ENCODE measurements at regions not wholly inside any gene's neighbourhood (a gene's known extent, or its start where the extent isn't known, plus 50 kb on each side); places are given as distances from the start of the nearest gene placed in this dataset.
"Not testable (repeated sequence)": the region's sequence is repeated elsewhere in the genome, so short reads cannot be mapped to it uniquely, and the experiment has no call there.

GRCh38 chr3:102682741-102683140 lies 247.9 kb downstream of the ZPLD1 start:
- DNase-seq (ENCODE audit: low read depth): no peak

DNA sequence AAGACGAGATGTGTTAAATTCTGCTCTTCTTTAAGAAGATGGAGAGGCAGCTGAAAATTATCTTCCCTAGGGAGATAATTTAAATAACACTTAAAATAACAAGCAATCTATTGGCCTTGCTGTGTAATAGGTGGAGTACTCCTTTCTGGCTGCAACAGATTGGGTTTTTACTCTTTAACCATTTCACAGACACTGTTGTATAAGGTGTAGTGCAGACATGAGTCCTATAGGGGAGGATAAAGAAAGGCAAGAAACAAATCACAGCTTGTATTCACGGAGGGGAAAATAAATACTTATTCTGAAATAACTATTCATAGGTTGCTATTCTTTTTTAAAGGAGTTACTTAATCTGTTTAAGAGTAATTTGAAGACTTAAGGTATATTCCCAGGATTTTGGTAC lies 252.0 kb downstream of the ZPLD1 start:
- no peak for DNase-seq (ENCODE audit: low read depth)

- DNase-seq (ENCODE audit: low read depth): no peak
Measured at GRCh38 chr3:102687851-102688555, 253.2 kb downstream of the ZPLD1 start.

DNA sequence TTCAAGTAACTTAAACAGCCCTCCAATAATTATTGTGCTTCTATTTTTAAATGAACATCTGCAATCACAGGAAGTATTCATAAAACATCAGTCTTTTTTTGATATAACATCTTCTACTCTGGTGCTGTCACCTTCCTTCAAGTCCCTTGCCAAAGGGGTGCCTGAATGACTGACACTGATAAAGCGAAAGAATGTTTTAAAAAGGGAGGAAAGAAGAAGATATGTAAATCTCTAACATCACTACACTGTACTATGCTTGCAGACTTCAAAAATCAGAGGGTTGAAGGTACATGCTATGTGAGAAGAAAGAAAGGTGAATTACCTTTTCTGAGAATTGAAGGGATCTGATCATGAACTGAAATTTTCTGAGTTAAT lies 253.7 kb downstream of the ZPLD1 start:
- no peak for DNase-seq (ENCODE audit: low read depth)

DNA sequence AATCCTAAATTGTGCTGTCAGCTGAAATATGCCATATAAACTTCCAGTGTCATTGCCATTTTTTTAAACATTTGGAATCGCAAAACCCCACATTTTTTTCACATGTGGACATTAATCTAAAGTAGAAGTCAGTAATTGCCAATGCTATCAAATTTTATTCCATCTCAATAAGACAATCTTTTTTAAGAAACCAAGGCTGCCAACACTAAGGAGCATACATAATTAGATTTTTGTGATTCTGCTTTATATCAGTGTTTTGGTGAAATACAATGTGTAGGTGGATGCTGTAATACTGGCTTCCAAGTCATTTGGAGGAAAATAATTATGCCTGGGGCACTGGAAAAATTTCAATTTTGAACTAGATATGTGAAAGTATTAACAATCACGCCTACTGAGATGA lies 256.7 kb downstream of the ZPLD1 start:
- DNase-seq (ENCODE audit: low read depth): no peak

GRCh38 chr3:102699104-102699818 lies 264.4 kb downstream of the ZPLD1 start:
- no peak for DNase-seq (ENCODE audit: low read depth)

GRCh38 chr3:102699819-102700140 lies 265.0 kb downstream of the ZPLD1 start:
- no peak for DNase-seq (ENCODE audit: low read depth)

- no peak for DNase-seq (ENCODE audit: low read depth)
Measured at GRCh38 chr3:102712896-102713295, 278.1 kb downstream of the ZPLD1 start.

DNA sequence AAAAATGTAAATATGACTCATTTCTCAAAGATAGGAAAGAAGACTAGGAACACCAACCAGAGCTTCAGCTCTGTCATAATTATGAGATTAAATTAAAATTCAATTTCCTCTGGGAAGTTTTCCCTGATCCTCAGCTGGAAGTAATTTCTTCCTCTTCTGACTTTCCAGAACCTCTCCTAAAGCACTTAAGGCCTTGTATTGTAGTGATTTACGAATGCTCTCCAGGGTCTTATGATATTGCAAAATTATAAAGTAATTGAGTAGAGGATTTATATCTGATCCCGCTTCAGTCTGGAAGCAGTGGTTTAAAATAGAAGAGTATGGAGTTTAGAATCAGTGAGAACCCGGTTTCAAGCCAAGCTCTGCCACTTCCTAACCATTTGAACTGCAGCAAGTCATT lies 279.8 kb downstream of the ZPLD1 start:
- no peak for DNase-seq (ENCODE audit: low read depth)

DNA sequence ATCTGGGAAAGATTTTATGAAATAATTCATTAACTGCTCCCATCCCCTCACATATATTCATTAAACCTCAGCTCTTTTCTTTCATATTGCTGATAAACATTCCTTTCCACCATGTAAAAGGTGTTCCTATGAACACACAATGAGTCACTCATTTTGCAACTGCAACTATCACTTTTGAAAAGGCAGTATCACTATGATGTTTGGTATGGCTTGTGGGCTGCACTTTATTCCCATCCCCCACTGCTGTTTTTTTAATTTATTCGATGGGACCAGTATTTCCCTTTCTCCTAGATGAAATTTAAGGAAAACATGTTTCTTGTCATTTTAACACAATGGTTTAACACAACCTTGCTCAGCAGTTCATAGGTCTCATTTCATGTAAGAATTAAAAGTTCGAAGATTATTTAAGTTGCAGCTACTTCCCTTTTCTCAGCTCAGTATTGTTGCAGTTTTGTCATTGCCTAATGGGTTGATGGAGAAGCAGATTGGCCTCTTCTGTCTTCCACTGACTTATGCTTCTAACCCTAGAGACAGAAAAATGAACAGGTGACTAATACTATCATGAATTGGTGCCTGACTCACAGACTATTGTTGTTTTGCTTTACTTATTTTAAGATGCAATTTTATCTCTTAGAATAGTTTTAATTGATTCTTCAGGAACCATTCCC lies 280.3 kb downstream of the ZPLD1 start:
- DNase-seq (ENCODE audit: low read depth): no peak

DNA sequence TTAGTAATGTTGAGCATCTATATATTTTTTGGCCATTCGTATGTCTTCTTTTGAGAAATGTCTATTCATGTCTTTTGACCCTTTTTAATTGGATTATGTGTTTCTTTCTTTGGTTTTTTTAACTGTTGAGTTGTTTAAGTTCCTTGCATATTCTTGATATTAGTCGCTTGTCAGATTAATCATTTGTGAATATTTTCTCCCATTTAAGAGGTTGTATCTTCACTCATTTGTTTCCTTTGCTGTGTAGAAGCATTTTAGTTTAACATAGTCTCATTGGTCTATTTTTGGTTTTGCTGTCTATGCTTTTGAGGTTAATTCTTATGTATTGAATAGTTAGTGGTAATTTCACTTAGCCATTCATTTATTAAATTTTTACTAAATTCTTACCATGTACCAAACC lies 283.8 kb downstream of the ZPLD1 start:
- no peak for DNase-seq (ENCODE audit: low read depth)

GRCh38 chr3:102722317-102722716 lies 287.5 kb downstream of the ZPLD1 start:
- no peak for DNase-seq (ENCODE audit: low read depth)

GRCh38 chr3:102727340-102727739 lies 292.5 kb downstream of the ZPLD1 start:
- DNase-seq (ENCODE audit: low read depth): no peak

DNA sequence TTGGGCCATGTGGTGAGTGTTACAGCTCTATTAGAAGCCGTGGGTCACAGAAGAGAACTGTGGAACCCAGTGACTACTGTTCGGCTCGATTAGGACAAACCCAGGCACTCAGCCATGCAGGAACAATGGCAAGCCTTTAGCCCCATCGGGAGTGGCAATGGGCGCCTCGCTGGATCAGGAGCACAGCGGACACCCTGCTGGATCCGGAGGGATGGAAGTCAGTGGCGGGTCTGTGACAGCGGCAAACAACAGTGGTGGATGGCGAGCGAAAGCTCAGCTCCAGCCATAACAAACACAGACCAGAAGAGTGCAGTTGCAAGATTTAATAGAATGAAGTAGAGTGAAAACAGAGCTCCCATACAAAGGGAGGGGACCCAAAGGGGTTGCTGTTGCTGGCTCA lies 297.8 kb downstream of the ZPLD1 start:
- not testable (repeated sequence) for DNase-seq (ENCODE audit: low read depth)

GRCh38 chr3:102733791-102734563 lies 299.2 kb downstream of the ZPLD1 start:
- no peak for DNase-seq (ENCODE audit: low read depth)

DNA sequence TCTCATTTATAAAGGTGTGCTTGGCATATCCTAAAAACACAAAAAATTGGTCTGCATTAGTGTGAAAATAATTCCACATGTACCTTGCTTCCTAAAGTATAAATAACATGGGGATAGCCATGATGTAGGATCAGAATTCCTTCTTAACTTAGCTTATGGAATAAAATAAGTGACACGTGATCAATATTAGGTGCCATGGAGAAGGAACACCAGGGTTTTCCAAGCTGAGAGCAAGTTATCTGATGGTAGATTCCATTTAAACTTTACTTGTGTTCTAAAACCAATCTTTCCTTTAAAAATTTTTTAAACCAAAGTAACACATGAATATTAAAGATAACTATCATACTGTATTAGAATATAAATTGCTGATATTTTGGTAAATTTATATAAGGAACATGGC lies 300.5 kb downstream of the ZPLD1 start:
- no peak for DNase-seq (ENCODE audit: low read depth)

- DNase-seq (ENCODE audit: low read depth): no peak
Measured at GRCh38 chr3:102736288-102736974, 301.6 kb downstream of the ZPLD1 start.

DNA sequence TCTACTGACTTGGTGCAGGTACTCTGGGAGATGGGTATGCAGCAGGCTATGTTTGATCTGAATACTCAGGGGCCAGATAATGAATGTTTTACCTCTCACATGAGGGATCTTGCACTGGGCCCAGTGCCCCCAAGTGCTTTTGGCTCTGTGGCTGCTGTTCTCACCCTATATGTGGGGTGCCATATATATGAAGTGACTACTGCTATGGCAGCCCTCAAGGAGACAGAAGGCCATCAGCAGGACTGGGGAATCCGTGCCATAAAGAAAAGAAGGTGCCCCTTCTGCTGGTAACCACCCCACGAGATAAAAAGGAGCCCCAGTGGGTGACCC lies 302.1 kb downstream of the ZPLD1 start:
- no peak for DNase-seq (ENCODE audit: low read depth)

DNA sequence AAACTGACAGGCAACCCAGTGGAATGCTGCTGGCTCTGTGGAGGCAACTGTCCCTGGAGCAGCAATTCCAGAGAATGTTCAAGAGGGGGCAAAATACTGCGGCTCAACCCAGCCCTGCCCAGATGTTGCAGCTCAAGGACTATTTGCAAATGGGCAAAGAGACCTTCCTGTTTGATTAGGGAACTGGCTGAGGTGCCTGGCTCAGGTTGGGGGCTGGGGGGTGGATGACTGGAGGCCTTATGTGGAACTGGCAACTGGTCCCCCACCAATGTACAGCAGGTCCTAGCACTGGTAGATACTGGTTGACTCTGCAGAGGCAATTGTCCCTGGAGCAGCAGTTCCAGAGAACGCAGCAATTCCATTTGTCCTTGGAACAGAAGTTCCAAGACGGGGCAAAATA lies 302.5 kb downstream of the ZPLD1 start:
- no peak for DNase-seq (ENCODE audit: low read depth)

- no peak for DNase-seq (ENCODE audit: low read depth)
Measured at GRCh38 chr3:102741105-102741504, 306.3 kb downstream of the ZPLD1 start.

- no peak for DNase-seq (ENCODE audit: low read depth)
Measured at GRCh38 chr3:102741694-102742093, 306.9 kb downstream of the ZPLD1 start.

- no peak for DNase-seq (ENCODE audit: low read depth)
Measured at GRCh38 chr3:102745881-102746280, 311.1 kb downstream of the ZPLD1 start.

Data from stimulated activated CD8-positive, alpha-beta memory T cell treated with anti-CD3 and anti-CD28 coated beads, Interleukin-15, amount 100 ng/mL, for 1 hour (primary cell).